GM12892 (cell line): ENCODE measurements at regions not wholly inside any gene's neighbourhood (a gene's known extent, or its start where the extent isn't known, plus 50 kb on each side); places are given as distances from the start of the nearest gene placed in this dataset.

Experiments used
- POLR2A ChIP-seq: IDR thresholded peaks from 2 replicates; pipeline ENCODE4 v1.6.1; 2011; ENCODE audit warnings: low read depth, low read length, control low read depth
- POLR2AphosphoS5 ChIP-seq: IDR thresholded peaks from 2 replicates; pipeline ENCODE4 v1.6.1; 2011; ENCODE audit warnings: low read depth, low read length, control low read depth
- TAF1 ChIP-seq: IDR thresholded peaks from 2 replicates; pipeline ENCODE4 v1.6.1; 2011; ENCODE audit warnings: low read depth, mild to moderate bottlenecking, control low read depth, low read length, borderline replicate concordance

DNA sequence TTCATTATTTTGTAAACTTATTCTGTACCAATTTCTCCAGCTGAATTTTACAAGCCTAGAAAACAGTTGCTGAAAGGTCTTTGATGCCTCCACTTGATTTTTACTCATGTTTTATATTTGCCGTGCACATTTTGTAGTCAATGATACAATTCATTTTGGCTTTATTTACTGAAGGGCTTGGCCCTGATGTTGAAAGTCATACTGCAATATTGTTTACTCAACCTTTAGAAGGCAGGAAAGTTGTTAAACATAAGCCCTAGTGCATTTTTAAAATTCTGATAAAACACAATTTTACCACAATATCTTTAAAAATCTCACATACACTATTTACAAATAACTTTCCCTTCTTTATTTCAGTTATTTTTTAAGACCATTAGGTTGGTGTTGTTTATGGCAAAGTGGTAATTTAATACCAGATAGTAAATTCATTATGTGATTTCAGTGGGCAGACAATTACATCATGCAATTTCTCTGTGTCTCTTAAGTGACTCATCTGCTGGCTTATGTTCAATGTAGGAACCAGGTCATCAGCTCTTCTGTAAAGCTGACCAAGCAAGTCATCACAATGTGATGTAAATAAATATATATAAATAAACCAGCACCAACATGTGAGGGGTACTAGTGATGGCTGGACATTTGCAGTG is 121.1 kb upstream of the SLC35B3 start:
- no peak for TF ChIP-seq POLR2A
- TF ChIP-seq POLR2AphosphoS5 = no peak
- no peak for TF ChIP-seq TAF1
